ENCODE measurements at regions not wholly inside any gene's neighbourhood (a gene's known extent, or its start where the extent isn't known, plus 50 kb on each side); places are given as distances from the start of the nearest gene placed in this dataset.

- no peak for DNase-seq
These were observed 87.7 kb downstream of the ENGASE start for GRCh38 chr17:79162012-79162963.

- DNase-seq: no peak
These were observed 86.5 kb downstream of the ENGASE start for GRCh38 chr17:79160980-79161636.

- DNase-seq: no peak
These were observed 85.3 kb downstream of the ENGASE start for GRCh38 chr17:79159926-79160325.

GRCh38 chr17:79159471-79159870, 84.8 kb downstream of the ENGASE start:
- no peak for DNase-seq

GRCh38 chr17:79156463-79157095, 82.0 kb downstream of the ENGASE start:
- DNase-seq: no peak

DNA sequence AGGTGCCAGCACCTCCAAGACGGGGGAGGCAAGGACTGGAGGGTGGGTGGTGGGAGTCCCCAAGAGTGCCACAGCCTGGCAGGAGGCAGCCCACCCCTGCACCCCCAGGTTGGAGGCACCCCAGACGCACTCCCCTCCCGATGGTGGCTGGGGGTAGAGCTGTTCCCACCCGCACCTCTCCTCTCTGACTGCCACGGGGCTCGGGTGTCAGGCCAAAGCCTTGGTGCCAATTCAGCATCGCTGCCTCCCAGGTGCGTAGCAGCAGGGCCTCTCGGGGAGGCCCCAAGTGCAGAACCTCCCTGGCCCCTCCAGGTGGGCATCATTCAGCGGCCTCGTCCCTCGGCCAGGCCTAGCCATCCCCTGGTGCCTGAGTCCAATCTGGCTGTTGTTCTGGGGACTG, 81.1 kb downstream of the ENGASE start:
- DNase-seq: no peak

DNA sequence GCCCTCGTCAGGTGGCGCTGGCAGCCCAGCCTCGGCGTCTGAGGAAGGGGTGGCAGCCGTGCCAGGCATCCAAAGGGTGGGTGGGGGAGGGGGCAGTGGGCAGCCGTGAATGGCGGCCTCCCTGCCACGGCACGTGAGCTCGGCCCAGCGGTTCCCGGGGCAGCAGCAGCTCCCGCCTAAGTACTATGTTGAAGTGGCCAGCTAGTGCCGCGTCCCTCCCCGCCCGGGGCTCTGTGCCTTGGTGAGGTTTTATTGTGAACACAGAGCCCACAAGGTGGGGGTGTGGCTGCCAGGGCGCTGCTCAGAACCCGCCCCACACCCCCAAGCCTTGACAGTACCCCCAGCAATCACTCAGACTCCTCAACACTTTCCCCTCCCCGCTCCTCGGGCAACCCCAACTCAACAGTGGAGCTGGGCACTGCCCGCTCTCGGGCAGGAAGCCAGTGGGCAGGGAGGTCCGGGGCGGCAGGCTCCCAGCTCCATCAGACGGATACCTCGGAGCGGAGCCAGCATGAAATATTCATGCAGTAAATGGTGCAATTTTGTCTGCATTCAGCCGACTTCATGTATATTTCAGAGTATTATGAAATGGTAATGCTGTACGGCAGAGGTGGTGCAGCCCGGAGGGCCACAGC, 80.4 kb downstream of the ENGASE start:
- no peak for DNase-seq

- no peak for DNase-seq
These were observed 79.8 kb downstream of the ENGASE start for GRCh38 chr17:79154446-79154845.

DNA sequence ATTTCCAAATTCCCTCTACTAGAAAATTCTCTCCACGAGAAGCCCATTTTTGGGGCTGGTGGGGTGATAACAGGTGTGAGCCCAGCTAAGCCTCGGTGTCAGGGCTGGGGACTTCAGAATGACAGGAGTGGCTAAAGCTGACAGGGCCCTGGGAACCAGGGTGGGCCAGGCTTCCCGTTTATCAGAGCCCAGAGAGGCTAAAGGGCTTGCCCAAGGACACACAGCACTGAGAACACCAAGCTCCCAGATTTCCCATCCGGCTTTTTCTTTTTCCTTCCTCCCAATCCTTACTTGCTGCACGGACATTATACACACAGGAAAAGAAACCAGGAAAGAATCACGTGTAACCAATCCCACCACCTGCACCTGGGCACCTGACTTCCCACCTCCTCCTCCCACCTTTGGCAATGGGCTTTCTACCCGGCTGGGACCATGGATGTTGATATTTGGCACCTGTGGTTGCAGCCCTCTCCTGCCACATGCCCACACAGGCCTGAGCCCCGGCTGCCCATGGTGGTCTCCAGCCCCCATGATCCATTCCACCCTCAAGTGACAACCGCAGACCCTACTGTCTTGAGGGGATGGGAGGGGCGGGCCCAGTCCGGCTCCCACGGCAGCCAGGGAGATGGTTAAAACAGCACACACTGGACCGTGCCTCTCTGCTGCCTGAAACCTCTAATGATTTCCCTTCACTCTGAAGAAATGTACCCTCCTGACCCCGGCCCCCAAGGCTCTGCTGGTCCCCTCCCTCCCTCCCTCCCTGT, 78.9 kb downstream of the ENGASE start:
- no peak for DNase-seq

DNA sequence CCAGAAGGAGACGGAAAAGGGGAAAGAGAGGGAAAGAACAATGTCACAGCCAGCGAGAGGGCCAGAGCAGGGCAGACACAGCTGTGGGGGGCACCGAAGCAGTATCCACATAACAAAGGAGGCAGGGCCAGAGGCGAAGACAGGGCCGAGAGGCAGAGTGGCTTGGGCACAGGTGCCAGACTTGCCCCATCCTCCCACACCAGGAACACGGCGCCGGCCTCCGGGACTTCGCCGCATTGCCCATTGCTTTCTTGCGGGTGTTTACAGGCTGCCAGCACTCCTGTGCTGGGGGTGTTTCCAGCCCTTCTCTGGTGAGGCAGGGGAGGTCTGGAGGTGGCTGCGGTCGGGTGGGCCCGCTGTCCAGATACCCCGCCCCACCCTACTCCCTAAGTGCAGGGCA, 78.0 kb downstream of the ENGASE start:
- DNase-seq: no peak

DNA sequence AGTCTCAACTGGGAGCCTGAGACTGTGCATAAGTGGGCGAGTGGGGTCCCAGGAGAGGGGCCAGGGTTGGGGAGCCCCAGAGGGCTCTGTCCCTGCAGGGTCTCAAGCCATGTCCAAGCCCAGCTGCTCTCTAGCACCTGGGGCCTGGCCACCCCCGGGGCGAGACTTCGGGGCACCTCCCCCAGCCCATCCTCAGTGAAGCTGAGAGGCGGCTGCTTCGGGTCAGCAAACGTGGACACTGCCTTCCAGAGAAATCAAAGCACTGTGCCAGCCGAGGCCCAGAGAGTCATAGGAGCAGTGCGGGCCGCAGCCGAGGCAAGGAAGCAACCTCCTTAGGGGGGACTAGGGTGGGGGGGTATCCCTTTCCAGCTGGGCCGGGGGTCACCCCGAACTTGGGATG, 77.5 kb downstream of the ENGASE start:
- no peak for DNase-seq

DNA sequence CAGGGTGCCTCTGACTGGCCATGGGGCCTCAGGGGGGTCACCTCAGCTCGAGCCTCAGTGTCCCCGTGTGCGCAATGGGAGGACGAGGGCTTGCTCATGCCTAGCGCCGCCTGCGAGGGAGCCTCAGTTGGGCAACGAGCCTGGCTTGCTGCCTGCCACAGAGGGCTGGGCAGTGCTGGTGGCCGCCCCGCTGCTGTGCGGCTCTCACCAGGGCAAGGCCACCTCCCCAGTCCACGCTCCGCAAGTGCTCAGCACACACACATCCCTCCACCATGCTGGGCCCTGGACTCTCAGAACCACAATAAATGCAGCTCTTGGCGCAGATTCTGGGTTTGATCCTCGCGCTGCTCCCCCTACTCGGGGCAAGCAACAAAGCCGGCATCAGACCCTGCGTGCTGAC, 76.2 kb downstream of the ENGASE start:
- no peak for DNase-seq

DNA sequence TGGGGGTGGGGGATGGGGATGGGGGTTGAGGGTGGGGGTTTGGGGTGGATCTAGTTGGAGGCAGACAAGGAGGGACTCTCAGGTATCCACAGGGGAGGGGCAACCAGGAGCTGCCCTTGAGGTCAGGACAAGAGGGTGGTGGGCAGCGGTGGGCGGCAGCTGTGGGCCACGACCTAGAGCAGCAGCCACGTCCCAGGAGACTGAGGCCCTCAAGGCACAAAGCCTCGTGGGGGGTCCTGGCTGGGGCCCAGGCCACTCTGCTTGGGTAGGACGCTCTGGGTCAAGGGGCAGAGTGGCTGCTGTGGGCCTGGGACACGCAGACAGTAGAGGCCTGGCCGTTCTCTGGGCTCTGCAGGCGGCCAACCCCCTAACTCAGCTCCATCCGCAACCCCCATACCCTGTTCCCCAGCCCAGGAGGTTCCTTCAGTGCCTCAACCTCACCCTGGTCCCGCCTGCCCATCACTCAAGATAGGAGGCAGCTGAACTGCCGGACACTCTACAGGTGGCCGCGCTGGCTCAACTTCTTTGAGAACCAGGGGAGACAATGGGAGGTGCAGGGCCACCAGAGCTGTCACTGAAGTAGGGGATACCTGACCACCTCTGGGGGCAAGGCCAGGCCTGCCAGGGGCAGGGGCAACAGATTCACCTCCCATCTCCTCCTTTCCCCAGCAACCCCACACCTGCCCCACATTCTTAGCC, 75.6 kb downstream of the ENGASE start:
- DNase-seq: no peak

DNA sequence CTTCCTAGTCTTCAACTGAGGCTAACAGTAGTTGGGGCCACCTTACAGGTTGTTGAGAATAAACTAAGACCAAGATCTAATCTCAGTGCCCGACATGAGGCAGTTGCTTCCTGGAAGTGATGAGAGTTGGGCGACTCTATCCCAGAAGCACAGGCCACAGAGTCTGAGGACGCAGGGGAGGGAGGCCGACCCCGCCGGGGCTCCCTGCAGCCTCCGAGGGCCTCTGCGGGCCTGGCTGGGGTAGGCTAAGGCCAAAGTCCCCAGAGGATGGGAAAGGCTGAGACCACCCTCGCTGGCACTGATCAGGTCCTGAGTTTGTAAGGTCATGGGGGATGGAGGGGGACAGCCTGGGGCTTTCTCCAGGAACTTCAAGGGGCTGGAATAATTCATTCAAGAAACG, 74.0 kb downstream of the ENGASE start:
- DNase-seq: no peak

DNA sequence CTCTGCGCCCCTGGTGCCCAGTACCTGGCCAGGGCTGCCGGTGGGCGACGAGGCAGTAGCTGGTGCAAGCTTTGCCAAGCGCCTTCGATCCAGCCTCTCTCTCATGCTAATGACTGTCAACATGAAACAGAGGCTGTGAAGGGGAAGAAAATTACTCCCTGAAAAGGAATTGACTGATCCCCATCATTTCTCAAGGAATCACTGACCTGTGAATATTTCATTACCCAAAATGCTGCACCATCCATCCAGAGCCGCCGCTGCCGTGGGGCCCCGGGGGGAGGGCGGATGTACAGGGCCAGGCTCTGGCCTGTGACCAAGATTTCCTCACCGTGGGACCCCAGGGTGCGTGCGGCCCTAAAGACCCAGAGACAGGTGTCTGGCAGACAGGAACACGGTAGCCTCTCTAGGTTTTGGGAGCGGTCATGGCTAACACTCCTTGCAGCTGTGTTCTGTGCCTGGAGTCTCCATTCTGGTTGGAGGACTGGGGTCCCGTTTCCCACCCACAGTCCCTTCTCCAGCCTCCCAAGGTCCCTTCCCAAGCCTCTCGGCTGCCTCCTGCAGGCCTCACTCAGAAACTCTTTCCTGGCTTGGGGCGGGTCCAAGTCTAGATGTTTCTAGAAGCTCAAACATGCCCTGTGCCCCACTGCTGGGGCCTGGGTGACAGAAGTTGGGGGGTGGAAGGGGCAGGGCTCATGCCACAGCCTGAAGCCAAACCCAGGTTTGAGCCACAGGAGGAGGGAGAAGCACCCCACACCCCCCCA, 73.3 kb downstream of the ENGASE start:
- no peak for DNase-seq

GRCh38 chr17:79146562-79146961, 71.9 kb downstream of the ENGASE start:
- peak; percentile 43 for DNase-seq

- DNase-seq: no peak
These were observed 70.9 kb downstream of the ENGASE start for GRCh38 chr17:79145548-79145947.

DNA sequence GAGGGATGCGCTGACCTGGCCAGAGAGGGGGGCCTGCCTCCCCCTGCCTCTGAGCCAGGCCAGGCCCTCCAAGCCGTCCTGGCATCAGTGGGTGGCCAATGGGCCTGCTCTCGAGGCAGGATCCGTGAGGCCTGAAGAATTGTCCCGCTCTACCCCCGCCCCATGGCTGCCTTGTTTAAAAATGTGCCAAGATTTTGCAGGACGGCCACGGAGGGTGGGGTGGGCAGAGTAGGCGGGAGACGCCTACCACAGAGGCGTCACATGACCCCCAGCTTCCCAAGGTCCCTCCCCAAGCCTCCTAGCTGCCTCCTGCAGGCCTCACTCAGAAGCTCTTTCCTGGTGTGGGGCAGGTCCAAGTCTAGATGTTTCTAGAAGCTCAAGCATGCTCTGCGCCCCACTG, 69.5 kb downstream of the ENGASE start:
- no peak for DNase-seq

GRCh38 chr17:79142375-79142774, 67.8 kb downstream of the ENGASE start:
- no peak for DNase-seq

GRCh38 chr17:79141578-79142355, 67.1 kb downstream of the ENGASE start:
- DNase-seq: peak; percentile 17
